Muscle of back (tissue), 3 donors: ENCODE measurements at regions not wholly inside any gene's neighbourhood (a gene's known extent, or its start where the extent isn't known, plus 50 kb on each side); places are given as distances from the start of the nearest gene placed in this dataset.
"Not testable (repeated sequence)": the region's sequence is repeated elsewhere in the genome, so short reads cannot be mapped to it uniquely, and the experiment has no call there.

ENCODE experiments used
- DNase-seq, 3 donors: peaks; one replicate each; pipeline versions ENCODE4 v3.0.0 to v3.0.0-alpha.2; 2013

DNA sequence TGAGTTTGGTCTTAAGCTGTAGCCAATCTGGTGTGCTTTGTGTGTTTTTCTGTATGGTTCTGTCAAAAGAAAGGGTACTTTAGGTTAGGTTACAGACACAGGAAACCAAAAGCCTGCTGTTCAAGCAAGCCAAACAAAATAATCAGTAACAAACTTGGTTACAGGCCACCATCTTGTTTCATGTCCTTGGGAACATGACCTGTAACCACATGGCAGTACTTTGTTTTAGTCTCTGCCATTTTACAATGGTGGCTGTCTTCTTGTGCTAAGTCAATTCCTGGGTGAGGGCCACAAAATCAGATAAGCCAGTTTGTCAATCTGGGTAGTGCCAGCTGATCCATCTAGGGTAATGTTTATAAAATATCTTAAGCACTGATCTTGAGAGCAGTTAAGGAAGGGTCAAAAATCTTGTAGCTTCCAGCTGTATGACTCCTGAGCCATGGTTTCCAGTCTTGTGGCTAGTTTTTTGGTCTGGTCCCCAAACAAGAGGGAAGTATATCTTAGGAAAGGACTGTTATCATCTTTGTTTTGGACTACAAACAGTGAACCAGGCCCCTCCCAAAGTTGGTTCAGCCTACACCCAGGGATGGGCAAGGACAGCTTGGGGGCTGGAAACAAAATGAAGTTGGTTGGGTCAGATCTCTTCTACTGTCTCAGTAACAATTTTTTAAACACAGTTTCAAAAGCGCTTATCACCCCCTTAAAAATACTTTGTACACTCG, 90.0 kb downstream of the IGLL5 start:
- DNase-seq, result no peak

DNA sequence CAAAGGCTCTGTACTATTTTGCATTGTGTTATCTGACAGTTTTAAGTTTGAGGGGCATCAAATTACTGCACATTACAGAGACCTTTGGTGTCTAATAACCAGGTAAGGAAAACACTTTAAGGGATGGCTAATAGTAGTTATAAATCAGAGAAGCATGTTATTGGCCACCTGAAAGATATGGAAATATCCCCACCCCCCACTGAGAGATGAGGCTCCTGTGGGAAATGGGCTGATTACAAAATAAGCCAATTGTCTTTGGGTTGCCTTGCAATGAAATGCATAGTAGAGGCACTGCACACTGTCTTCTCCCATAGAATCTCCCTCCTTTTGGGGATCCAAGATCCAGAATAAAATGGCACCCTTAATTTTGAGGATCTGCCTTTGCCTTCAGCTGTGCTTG, 91.0 kb downstream of the IGLL5 start:
- no peak for DNase-seq

DNA sequence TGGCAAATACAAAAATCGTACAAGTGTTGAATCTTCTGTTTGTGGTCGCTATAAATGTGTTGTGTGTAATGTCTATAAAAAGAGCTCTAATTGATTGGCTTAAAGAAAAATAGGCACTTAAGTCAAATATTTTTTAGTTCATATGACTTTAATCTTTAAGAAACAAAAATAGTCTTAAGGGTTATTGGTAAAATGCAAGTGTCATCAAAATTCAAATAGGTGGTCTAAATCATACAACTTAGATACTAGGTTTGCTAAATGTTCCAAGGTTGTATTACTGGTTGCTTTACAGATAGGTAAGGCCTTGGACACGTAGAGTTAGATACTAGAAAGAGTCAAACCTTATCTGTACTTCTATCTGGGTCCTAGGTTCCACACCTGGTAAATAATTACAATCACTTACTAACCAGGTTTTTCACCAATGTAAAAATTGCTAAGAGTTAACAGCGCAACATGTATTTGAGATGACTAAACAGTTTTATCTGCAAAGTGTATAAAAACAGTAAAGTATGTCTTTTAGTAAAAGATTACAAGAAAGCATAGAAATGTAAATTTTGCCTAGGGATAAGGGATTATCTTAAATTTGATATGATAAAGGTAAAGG, 91.1 kb upstream of the GNAZ start:
- no peak for DNase-seq

DNA sequence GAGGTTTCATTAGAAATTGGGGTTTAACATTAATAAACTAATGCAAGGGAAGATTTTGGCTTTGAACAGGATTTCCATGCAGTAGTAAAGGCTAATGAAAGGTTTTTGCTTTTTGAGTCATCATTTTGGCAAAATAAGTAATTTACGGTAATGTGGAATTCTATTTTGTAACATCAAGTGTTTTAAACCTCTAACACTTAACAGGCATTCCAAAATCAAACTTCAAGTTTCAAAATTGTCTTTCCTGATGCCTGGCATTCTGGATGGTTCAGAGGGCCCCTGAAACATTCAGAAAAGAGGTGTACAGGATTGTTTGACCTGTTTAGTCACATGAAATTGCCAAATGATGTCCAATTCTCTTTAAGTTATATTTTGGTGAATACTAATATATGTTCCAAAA, 90.4 kb upstream of the GNAZ start:
- DNase-seq, result no peak

DNA sequence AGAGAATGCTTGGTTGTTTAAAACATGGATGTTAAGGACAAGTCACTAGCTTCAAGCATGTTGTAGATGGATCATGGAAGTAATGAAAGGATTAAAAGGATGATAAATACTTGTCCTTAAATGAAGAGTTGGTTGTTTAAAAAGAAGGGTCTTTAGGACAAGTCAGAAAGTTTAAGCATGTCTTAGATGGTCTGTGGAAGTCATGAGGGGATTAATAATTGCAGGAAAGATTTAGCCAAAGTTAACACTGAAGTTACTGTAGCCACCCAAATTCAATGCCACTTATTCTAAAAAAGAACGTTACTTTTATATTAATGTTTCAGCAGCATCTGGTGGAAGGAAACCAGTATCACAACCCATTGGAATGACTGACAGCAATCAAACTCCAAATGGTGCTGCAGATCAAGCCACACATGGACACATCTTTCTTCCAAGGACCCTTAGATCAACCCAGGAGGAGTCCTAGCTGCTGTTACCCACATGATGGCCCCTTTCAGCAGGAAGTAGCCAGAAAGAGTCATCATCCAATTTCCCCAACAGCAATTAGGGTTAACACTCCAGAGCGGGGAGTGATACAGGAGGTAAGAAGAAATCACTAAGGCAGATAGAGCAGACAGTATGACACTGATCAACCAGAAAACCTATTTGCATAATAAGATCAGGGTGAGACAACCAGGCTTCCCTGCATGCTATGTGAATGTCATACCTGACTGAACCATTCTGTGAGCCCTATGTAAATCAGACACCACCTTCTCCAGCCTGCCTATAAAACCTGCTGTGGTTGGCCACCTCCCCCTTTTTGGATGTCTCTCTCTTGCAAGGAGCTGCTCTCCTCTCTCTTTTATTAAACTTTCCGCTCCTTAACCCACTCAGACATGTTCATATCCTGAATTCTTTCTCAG, 88.4 kb upstream of the GNAZ start:
- no peak for DNase-seq

DNA sequence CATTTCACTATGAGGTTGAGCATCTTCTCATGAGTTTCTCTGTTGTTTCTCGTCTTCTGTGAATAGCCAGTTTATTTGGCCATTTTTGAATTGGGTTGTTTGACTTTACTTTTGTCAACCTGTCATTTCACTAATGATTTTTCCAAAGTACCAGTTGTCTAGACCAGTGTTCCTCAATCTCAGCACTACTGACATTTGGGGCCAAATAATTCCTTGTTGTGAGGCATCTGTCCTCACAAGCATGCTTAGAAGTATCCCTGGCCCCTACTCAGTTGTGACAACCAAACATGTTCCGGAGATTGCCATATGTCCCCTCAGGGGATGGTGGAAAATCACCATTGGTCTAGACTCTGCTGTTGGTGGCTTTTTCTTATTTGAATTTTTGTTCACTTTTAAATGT, 87.7 kb upstream of the GNAZ start:
- DNase-seq, result no peak

DNA sequence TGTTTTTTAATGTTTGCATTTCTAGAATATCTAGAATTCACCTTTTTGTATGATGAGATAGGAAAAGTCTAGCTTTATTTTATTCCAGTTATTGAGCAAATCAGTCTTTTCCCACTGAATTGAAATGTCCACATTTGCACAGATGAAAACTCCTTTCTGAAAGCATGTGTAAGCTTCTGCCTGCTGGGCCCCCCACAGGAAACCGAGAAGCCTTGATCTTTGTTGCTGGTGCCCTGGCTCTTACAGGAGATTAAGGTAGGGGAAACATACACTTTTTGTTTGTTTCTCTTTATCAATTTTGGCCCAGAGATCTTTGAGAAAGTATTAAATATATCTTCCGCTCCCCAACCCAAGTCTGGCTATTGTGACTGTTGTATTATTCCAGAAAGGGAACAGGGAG, 87.2 kb upstream of the GNAZ start:
- no peak for DNase-seq

DNA sequence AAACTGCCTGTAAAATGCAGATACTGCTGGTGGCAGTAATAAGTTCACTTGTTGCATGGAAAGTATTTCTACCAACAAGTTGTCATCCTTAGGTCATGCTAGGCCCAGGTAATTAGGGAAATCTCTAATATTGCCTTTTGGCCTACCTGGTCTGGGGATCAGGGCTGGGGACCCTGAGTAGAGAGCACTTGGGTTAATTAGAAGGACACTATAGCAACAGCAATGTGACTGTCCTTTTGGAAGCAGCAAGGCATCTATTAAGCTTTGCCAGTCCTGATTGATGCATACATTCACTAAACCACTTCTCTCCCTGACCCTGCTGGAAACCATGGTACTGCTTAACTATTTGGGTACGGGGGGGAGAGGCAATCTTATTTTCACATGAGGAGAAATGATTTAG, 86.5 kb upstream of the GNAZ start:
- no peak for DNase-seq

DNA sequence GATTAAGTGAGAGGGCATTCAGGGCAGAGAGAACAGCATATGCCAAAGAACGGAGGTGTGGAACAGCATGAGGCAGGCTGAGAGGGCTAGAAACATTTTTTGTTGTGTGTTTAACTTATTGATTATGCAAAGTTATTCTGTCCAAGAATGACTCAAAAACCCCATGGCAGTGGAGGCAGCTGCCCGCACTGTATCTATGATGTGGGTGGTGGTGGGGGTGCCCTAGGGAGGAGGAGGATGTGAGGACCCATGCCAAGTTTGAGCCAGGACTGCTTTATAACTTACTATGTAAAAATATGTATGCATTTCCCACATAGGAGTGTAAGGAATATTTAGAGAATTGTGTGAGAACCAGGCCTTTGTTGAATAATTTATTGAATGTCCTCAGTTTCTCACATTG, 85.4 kb upstream of the GNAZ start:
- no peak for DNase-seq

DNA sequence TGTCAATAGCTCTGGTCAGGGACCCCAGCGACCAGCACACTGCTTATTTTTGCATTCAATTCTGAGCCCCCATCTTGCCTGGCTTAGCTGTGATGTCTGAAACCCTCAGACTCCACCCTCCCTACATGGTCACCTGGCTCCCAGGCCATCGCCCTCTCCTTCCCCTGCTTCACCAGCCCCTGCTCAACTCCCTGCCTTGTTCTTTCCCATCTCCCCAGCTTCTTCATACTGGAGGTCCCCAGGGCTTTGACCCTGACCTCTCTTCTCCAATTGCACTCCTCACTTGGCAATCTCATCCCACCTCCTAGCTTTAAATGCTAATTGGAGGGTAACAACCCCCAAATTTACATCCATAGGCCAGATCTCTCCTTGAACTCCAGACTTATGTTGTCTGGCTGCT, 84.3 kb upstream of the GNAZ start:
- no peak for DNase-seq

DNA sequence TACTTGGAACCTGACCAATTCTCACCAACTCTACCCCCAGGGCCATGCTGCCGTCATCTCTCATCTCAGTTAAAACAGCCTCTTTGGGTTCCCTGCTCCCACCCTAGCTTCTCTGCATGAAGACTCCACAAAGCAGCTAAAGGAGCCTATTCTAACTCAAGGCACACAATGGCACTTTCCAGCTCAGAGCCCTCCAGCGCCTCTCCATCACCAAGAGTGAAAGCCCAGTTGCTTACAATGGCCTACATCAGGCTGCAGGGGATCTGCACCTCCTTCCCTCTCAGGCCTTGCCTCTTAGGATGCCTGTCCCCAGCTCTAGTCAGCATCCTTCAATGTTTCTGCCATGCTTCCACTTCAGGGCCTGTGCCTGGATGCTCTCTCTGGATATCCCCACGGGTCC, 83.7 kb upstream of the GNAZ start:
- DNase-seq, result no peak

DNA sequence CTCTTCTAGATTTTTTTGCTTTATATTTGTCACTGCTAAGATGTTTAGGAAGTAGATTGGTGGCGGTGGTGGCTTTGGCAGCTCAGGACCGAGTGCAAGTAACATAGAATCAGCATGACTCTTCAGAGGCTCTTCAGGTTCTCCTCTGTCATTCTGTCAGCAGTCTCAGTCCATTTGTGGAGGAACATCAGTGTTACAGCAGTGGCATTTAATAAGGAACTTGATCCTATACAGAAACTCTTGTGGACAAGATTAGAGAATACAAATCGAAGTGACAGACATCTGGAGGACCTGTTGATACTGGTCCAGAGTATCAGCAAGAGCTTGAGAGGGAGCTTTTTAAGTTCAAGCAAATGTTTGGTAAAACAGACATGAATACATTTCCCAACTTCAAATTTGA, 82.2 kb upstream of the GNAZ start:
- no peak for DNase-seq

DNA sequence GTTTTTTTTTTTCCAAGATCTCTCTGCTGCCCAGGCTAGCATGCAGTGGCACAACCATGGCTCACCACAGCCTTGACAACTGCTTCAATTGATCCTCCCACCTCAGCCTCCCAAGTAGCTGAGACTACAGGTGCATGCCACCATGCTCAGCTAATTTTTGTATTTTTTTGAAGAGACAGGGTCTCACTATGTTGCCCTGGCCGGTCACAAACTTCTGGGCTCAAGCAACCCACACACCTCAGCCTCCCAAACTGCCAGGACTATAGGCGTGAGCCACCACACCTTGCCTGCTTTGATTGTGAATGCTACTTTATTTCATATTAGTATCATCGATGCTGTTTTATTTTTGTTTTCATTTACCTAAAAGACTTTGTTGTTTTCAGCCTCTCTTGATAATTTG, 81.5 kb upstream of the GNAZ start:
- no peak for DNase-seq

DNA sequence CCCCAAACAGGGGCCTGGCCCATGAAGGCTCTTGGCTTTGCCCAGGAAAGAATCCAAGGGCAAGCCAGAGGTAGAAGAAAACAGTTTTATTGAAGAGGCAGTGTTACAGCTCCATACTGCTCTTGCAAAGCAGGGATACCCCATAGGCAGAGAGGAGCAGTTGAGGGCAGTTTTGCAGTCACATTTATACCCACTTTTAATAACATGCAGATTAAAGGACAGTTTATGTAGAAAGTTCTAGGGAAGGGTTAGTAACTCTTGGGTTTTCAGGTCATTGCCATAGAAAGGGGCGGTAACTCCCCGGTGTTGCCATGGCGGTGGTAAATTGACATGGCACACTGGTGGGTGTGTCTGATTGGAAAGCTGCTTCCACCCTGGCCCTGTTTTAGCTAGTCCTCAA, 80.5 kb upstream of the GNAZ start:
- no peak for DNase-seq

DNA sequence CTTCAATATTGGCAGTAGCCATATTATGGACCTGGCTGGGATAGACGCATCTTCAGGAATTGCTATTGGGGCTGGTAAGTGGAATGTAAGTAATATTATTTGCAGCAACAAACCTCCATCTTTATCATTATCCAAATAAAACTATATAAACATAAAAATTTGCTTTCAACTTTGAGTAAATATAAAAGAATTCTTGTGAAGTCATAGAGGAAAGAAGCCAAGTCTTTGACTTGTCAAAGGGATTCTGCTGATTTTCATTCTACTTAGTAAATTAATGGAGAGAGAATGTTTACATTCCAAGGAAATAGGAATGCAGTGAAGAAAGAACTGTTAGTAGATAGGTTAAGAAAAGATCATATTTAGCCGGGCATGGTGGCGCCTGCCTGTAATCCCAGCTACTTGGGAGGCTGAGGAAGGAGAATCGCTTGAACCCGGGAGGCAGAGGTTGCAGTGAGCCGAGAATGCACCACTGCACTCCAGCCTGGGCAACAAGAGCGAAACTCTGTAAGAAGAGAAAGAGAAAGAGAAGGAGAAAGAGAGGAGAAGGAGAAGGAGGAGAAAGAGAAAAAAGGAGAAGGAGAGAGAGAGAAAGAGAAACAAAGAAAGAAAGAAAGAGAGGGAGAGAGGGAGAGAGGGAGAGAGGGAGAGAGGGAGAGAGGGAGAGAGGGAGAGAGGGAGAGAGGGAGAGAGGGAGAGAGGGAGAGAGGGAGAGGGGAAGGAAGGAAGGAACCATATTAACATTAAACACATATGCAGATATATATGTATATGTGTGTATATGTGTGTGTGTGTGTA, 79.4 kb upstream of the GNAZ start:
- DNase-seq, result not testable (repeated sequence)

DNA sequence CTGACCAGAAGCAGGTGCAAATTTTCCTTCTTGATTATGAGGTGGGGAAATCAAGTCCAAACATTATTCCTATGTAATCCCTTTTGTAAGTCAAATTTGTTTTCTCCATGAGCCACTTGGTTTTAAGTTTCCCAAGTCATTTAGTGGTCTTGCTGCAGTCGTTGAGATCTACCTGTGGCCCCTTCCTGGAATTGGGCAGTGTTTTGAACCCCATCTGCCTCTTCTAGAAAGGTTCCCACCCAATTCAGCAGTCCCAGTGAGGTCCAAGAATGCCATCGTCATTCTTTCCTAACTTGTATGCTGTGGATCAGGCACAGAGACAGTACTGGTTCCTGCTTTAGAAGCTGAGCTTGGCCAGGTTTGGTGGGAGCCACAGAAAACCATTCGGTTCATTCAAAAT, 77.8 kb upstream of the GNAZ start:
- DNase-seq, result no peak

DNA sequence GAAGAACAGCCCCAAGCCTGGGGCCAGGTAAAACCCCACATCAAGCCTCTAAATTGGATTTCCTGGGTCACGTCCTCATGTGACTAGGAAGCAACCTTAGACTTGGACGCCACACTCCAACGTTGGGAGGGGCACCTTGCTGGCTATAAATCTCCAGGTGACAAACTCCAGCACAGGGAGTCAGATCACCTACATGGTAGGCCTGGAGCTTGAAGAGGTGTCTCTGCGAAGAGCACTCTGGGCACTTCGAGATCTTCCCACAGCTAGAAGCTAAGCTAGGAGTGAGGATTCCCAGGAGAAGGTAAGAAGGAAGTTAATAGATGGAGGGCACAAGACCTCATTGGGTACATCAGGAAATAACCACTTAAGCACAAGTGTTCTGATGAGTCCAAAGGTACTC, 77.1 kb upstream of the GNAZ start:
- DNase-seq, result no peak

DNA sequence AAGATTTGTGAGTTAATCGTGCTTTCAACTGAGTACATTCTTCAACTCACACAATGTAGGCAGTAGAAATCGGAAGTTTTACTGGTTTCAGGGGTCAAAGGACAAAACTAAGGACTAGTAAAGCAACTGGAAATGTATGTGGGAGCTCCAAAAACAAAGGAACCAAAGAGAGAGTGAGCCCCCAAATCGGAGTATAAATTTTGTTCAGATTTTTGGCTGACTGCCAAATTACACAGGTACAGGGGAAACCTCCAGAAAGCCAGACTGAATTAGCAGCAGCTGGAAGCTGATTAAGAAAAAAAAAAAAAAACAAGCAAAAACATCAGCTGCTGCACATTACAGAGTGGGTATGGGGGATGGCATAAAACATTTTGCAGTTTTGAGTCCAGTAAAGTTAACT, 75.2 kb upstream of the GNAZ start:
- DNase-seq, result peak in 1 of 3 donors; percentile 11

DNA sequence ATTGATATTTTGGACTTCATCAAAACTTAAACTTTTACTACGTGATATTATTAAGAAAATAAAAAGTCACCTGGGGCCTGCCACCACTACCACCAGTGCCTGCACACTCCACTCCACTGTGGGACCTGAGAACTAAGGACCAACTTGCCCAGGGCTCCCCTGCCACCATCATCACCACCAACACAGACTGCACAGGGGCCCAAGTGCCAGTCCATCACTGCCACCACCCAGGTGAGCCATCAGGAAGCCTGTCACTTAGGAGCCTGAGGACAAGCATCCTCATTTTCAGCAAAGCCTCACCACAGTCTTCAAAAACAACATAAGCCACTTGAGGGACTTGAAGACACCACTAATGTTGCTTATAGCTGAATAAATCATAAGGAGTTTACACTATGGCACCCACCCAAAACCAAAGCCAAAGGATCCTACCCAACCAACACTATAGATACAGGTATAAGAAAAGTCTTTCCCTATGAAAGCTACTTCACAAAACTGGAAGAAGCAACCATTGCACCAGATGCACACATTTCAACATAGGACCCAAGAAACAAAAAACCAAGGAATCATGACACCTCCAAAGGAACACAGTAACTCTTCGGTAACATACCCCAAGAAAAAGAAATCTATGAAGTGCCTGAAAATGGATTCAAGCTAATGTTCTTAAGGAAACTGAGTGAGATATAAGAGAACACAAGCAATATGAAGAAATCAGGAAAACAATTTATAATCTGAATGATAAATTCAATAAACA, 73.6 kb upstream of the GNAZ start:
- no peak for DNase-seq

DNA sequence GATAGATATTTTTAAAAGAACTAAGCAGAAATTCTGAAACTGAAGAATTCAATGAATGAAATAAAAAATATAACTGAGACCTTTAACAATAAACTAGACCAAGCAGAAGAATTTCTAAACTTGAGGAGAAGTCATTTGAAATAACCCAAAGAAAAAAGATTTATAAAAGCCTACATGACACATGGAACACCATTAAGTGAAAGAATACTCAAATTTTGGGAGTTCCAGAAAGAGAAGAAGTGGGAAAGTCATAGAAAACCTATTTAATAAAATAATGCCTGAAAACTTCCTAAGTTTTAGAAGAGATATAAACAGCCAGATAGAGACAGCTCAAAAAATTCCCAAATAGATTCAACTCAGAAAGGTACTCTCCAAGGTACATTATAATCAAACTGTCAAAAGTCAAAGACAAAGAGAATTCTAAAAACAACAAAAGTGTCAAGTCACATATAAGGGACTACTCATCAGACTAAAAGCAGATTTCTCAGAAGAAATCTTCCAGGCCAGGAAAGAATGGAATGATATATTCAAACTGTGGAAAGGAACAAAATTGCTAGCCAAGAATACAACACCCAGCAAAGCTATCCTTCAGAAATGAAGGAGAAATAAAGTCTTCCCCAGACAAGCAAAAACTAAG, 72.9 kb upstream of the GNAZ start:
- no peak for DNase-seq

DNA sequence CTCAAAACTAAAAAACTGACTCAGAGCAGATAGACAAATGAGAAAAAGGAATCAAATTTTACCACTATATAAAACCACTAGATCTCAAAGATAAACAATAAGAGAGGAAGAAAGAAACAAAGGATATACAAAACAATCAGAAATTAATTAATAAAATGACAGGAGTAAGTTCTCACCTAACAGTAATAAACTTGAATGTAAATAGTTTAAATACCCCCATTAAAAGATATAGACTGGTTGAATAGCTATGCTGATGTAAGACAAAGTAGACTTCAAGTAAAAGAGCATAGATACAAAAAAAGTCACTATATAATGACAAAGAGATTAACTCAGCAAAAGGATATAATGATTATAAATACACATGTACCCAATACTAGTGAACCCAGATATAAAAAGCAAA, 72.3 kb upstream of the GNAZ start:
- DNase-seq, result no peak
